HepG2 (cell line): ENCODE measurements at regions not wholly inside any gene's neighbourhood (a gene's known extent, or its start where the extent isn't known, plus 50 kb on each side); places are given as distances from the start of the nearest gene placed in this dataset.

Source experiments
- ATAC-seq: fragments of 200-7000 bp; cut with Tn5 transposase; 3 replicates; pipeline ENCODE4 v1.9.1; 2020; ENCODE audit warnings: mild to moderate bottlenecking, moderate library complexity
- BruUV-seq: library from RNA; stranded (reverse); fragments of 400-500 nt; replicated peaks from 2 replicates; lab custom pipeline; 2021; lab: Mats Ljungman, UMichigan
- CTCF ChIA-PET: fragments of 300-600 bp; formaldehyde crosslinking; extraction: SDS; loops from one replicate; lab custom pipeline; 2021; ENCODE audit warnings: low total read pairs, inconsistent platforms, low intra/inter-chr PET ratio; lab: Yijun Ruan, JAX
- POLR2A ChIA-PET: fragments of 350-600 bp; sonication (Branson Sonifier 250); formaldehyde crosslinking; loops from one replicate; lab custom pipeline; 2020; ENCODE audit warnings: antibody characterized with exemption, inconsistent platforms; lab: Yijun Ruan, JAX
- DNase-seq: peaks from one replicate; pipeline ENCODE4 v3.0.0-alpha.2; 2015; ENCODE audit warnings: low spot score
- FAIRE-seq: peaks from 3 replicates; lab custom pipeline; 2011; peaks lifted over from hg19 to GRCh38; lab: Jason Lieb, UNC
- H2AFZ ChIP-seq: one replicate; pipeline ENCODE4 v1.6.1; 2011; ENCODE audit warnings: low read length, inconsistent platforms
- H3K27ac ChIP-seq: fragments of 300-600 bp; 3 replicates; pipeline ENCODE4 v1.8.0; 2011; ENCODE audit warnings: mixed run types, mild to moderate bottlenecking, mixed read lengths, low read length, inconsistent platforms; ENCODE audit not compliant: insufficient read depth; ENCODE audit errors: extremely low read length
- H3K27me3 ChIP-seq, 2 experiments: fragments of 200-600 bp in 1 of 2; 2 replicates in 1 of 2; 3 replicates in 1 of 2; pipeline versions ENCODE4 v1.6.0 to v1.8.0; 2011; ENCODE audit warnings: low read length in 2 of 2, mild to moderate bottlenecking in 2 of 2, moderate library complexity in 2 of 2, inconsistent platforms in 1 of 2; ENCODE audit not compliant: insufficient read depth in 2 of 2, control insufficient read depth in 1 of 2
- H3K36me3 ChIP-seq, 2 experiments: fragments of 200-600 bp in 1 of 2; replicated peaks in 1 of 2; 2 replicates in 1 of 2; 3 replicates in 1 of 2; pipeline versions ENCODE4 v1.5.1 to v1.8.0; 2011; ENCODE audit warnings: low read length in 2 of 2, inconsistent platforms in 1 of 2; ENCODE audit not compliant: insufficient read depth in 2 of 2, control insufficient read depth in 1 of 2
- H3K4me1 ChIP-seq: 2 replicates; pipeline ENCODE4 v1.5.1; 2012; ENCODE audit warnings: low read length, inconsistent platforms; ENCODE audit not compliant: insufficient read depth
- H3K4me2 ChIP-seq: 2 replicates; pipeline ENCODE4 v1.6.0; 2011; ENCODE audit warnings: low read depth, low read length, inconsistent platforms
- H3K4me3 ChIP-seq, 3 experiments: fragments of 200-600 bp in 1 of 3; sonication (generic), shearing (Covaris generic) in 1 of 3; replicated peaks in 1 of 3; 2 replicates each; pipeline ENCODE4 v1.5.1; 2011 to 2016; ENCODE audit warnings: low read length in 3 of 3, inconsistent platforms in 2 of 3, low read depth in 2 of 3, mild to moderate bottlenecking in 2 of 3, control low read depth in 1 of 3, mixed read lengths in 1 of 3; ENCODE audit not compliant: insufficient read depth in 1 of 3
- H3K79me2 ChIP-seq: one replicate; pipeline ENCODE4 v1.6.1; 2011; ENCODE audit warnings: low read length, inconsistent platforms; ENCODE audit not compliant: insufficient read depth
- H3K9ac ChIP-seq: 2 replicates; pipeline ENCODE4 v1.6.0; 2011; ENCODE audit warnings: mild to moderate bottlenecking, low read depth, low read length, inconsistent platforms; ENCODE audit not compliant: insufficient read depth
- H3K9me3 ChIP-seq: 2 replicates; pipeline ENCODE4 v1.5.1; 2012; ENCODE audit warnings: mild to moderate bottlenecking, low read length
- H4K20me1 ChIP-seq: 2 replicates; pipeline ENCODE4 v1.6.0; 2011; ENCODE audit warnings: inconsistent platforms, mild to moderate bottlenecking, low read length, moderate library complexity; ENCODE audit not compliant: insufficient read depth
- ATF7-NPFF ChIP-seq: sonication (generic); formaldehyde crosslinking; IDR thresholded peaks from 2 replicates; pipeline ENCODE4 v1.8.1; 2023; ENCODE audit warnings: mild to moderate bottlenecking, low read depth, missing genetic modification reagents, moderate library complexity
- DPF2 ChIP-seq: sonication (generic); formaldehyde crosslinking; IDR thresholded peaks from 2 replicates; pipeline ENCODE4 v1.4.0; 2020; ENCODE audit warnings: mild to moderate bottlenecking, low read depth, missing genetic modification reagents, borderline replicate concordance
- ETV6 ChIP-seq: sonication (generic); formaldehyde crosslinking; conservative IDR thresholded peaks from 2 replicates; pipeline ENCODE4 v1.4.0; 2020; ENCODE audit warnings: missing genetic modification reagents
- FLYWCH1 ChIP-seq: sonication (generic); formaldehyde crosslinking; IDR thresholded peaks from 2 replicates; pipeline ENCODE4 v1.8.1; 2023; ENCODE audit warnings: mild to moderate bottlenecking, missing genetic modification reagents
- GATA4 ChIP-seq: sonication (generic); IDR thresholded peaks from 2 replicates; pipeline ENCODE4 v1.6.1; 2016; ENCODE audit warnings: antibody characterized with exemption, low read depth, borderline replicate concordance
- PCBP2 ChIP-seq: fragments of 200-400 bp; formaldehyde crosslinking; optimal IDR thresholded peaks from 2 replicates; pipeline ENCODE3; 2018; ENCODE audit warnings: low read length, low read depth; ENCODE audit not compliant: poor library complexity, severe bottlenecking
- SNAPC2 ChIP-seq: sonication (generic); formaldehyde crosslinking; IDR thresholded peaks from 2 replicates; pipeline ENCODE4 v1.8.1; 2022; ENCODE audit warnings: mild to moderate bottlenecking, missing genetic modification reagents
- TEAD3 ChIP-seq: optimal IDR thresholded peaks from 2 replicates; pipeline ENCODE3; 2016; ENCODE audit warnings: borderline replicate concordance
- U2AF2 ChIP-seq: fragments of 200-400 bp; formaldehyde crosslinking; IDR thresholded peaks from 2 replicates; pipeline ENCODE4 v1.6.1; 2017; ENCODE audit warnings: low read depth, mild to moderate bottlenecking, low read length
- ZFP62 ChIP-seq: sonication (generic); formaldehyde crosslinking; IDR thresholded peaks from 2 replicates; pipeline ENCODE4 v1.4.0; 2020; ENCODE audit warnings: missing genetic modification reagents
- ZNF12 ChIP-seq: sonication (generic); formaldehyde crosslinking; IDR thresholded peaks from 2 replicates; pipeline ENCODE4 v1.5.0; 2020; ENCODE audit warnings: missing genetic modification reagents
- ZNF333 ChIP-seq: sonication (generic); formaldehyde crosslinking; IDR thresholded peaks from 2 replicates; pipeline ENCODE4 v1.4.0; 2020; ENCODE audit warnings: mild to moderate bottlenecking, missing genetic modification reagents, borderline replicate concordance
- WGBS: methylation state at CpG from one replicate; pipeline ENCODE4 v1.1.6; 2017; ENCODE audit warnings: low lambda C conversion rate; 5-methylcytosine and 5-hydroxymethylcytosine counted together
- in situ Hi-C: cut with HindIII; loops from 2 replicates; pipeline ENCODE4 v1.10.0; 2017; ENCODE audit warnings: low pct_unique_long_range_greater_than_20kb; ENCODE audit not compliant: extremely low pct_ligation_motif_present
- intact Hi-C: fragments of 100-400 bp; cut with micrococcal nuclease; formaldehyde crosslinking; loops from one replicate; pipeline ENCODE4 v1.10.0; 2022; ENCODE audit not compliant: unreplicated experiment
- TF ChIP-seq, protein P1 (sequence below): sonication (generic); formaldehyde crosslinking; IDR thresholded peaks from 2 replicates; pipeline ENCODE4 v1.5.0; 2020; ENCODE audit warnings: missing genetic modification reagents
- TF ChIP-seq, protein P2 (sequence below): sonication (generic); formaldehyde crosslinking; IDR thresholded peaks from 2 replicates; pipeline ENCODE4 v1.5.1; 2020; ENCODE audit warnings: mild to moderate bottlenecking, missing genetic modification reagents, borderline replicate concordance
- TF ChIP-seq, protein P3 (sequence below): sonication (generic); formaldehyde crosslinking; conservative IDR thresholded peaks from 2 replicates; pipeline ENCODE4 v1.8.0; 2022; ENCODE audit warnings: low read depth, missing genetic modification reagents
- TF ChIP-seq, protein P4 (sequence below): sonication (generic); formaldehyde crosslinking; IDR thresholded peaks from 2 replicates; pipeline ENCODE4 v1.8.0; 2022; ENCODE audit warnings: missing genetic modification reagents, mild to moderate bottlenecking, borderline replicate concordance

DNA sequence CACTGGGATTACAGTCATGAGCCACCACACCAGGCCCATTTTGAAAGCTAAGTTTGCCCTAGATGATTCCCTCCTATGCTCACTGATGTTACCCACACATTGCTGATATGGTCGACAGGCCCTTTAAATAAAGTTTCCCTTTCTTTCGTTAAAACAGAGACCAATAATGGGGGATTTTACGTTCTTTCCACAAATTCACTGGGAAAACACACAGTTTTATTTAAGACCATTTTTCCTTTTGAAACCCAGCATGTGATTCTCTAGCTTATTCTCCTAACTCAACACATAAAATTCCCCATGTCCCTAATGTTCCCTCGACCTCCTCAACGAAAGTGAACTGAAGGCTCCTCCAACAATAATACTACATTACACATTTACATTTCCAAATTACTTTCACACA, 223.2 kb downstream of the ANAPC1 start (continued):
- TF ChIP-seq, protein P1, sequence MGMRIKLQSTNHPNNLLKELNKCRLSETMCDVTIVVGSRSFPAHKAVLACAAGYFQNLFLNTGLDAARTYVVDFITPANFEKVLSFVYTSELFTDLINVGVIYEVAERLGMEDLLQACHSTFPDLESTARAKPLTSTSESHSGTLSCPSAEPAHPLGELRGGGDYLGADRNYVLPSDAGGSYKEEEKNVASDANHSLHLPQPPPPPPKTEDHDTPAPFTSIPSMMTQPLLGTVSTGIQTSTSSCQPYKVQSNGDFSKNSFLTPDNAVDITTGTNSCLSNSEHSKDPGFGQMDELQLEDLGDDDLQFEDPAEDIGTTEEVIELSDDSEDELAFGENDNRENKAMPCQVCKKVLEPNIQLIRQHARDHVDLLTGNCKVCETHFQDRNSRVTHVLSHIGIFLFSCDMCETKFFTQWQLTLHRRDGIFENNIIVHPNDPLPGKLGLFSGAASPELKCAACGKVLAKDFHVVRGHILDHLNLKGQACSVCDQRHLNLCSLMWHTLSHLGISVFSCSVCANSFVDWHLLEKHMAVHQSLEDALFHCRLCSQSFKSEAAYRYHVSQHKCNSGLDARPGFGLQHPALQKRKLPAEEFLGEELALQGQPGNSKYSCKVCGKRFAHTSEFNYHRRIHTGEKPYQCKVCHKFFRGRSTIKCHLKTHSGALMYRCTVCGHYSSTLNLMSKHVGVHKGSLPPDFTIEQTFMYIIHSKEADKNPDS (CRISPR knock-in tag), result no peak
- TF ChIP-seq SNAPC2 (no peak), ETV6 (CRISPR knock-in tag) (no peak), TEAD3 (CRISPR knock-in tag) (no peak), DPF2 (CRISPR knock-in tag) (no peak), ZNF12 (CRISPR knock-in tag) (no peak)

DNA sequence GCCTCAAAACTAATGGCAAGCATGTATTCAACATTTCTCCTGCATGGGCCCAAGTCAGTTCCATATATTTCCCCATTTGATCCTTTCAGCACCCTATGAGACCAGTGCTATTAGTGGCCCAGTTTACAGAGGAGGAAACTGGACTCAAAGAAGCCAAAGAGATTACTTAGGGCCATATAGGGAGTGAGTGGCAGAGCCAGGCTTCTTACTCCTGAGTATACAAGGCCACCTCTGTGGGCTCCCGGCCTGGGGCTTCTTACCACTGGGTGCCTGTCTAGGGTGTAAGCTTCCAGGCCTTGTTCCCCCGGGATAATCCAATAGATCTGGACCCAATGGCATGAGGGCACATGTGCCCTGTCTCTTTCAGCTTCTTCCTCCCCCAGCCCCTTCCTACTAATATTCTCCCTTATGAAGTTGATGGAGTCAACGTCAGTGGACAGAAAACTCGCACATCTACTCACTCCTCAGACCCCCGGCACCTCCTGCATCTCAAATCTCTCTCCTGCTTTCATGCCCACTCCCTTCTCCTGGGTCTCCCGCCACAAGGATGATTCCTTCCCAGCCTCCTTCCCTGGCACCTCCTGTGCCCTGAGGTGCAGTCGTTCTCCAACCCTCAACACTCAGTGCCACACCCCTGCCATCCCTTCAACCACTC, 222.6 kb downstream of the ANAPC1 start:
- Histone ChIP-seq H3K4me3 (no peak overlapping the region), H3K9me3 (no peaks in the 10 kb centered on the region), H3K9ac (no peak overlapping the region), H3K4me2 (no peak overlapping the region), H4K20me1 (no peaks in the 10 kb centered on the region), H3K79me2 (no peaks in the 10 kb centered on the region), H3K27me3 (no peaks in the 10 kb centered on the region; a peak in 2 of 5 replicates), H3K4me1 (peaks cover 29% of the 10 kb centered on the region), H3K36me3 (no peaks in the 10 kb centered on the region), H2AFZ (no peak overlapping the region), H3K27ac (no peak overlapping the region)
- ChIA-PET CTCF (no interaction called here), POLR2A (no interaction called here)
- no peak for FAIRE-seq
- in situ Hi-C loops, result loop anchor here (25.0 kb wide), 1 partner anchor 174 kb away; no protein-coding TSS in a partner anchor
- ATAC-seq, result no peak
- BruUV-seq, result no TSS peak
- intact Hi-C loops, result no loop called here
- no peak for DNase-seq
- TF ChIP-seq ATF7-NPFF (CRISPR knock-in tag) (no peak), ZNF333 (CRISPR knock-in tag) (no peak), GATA4 (no peak), U2AF2 (no peak), FLYWCH1 (CRISPR knock-in tag) (no peak), ZFP62 (CRISPR knock-in tag) (no peak), PCBP2 (no peak)
- TF ChIP-seq, protein P2, sequence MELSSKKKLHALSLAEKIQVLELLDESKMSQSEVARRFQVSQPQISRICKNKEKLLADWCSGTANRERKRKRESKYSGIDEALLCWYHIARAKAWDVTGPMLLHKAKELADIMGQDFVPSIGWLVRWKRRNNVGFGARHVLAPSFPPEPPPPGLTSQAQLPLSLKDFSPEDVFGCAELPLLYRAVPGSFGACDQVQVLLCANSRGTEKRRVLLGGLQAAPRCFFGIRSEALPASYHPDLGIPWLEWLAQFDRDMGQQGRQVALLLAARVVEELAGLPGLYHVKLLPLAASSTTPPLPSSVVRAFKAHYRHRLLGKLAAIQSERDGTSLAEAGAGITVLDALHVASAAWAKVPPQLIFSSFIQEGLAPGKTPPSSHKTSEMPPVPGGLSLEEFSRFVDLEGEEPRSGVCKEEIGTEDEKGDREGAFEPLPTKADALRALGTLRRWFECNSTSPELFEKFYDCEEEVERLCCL (CRISPR knock-in tag), result no peak
- TF ChIP-seq, protein P3, sequence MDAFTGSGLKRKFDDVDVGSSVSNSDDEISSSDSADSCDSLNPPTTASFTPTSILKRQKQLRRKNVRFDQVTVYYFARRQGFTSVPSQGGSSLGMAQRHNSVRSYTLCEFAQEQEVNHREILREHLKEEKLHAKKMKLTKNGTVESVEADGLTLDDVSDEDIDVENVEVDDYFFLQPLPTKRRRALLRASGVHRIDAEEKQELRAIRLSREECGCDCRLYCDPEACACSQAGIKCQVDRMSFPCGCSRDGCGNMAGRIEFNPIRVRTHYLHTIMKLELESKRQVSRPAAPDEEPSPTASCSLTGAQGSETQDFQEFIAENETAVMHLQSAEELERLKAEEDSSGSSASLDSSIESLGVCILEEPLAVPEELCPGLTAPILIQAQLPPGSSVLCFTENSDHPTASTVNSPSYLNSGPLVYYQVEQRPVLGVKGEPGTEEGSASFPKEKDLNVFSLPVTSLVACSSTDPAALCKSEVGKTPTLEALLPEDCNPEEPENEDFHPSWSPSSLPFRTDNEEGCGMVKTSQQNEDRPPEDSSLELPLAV (CRISPR knock-in tag), result no peak
- TF ChIP-seq, protein P4, sequence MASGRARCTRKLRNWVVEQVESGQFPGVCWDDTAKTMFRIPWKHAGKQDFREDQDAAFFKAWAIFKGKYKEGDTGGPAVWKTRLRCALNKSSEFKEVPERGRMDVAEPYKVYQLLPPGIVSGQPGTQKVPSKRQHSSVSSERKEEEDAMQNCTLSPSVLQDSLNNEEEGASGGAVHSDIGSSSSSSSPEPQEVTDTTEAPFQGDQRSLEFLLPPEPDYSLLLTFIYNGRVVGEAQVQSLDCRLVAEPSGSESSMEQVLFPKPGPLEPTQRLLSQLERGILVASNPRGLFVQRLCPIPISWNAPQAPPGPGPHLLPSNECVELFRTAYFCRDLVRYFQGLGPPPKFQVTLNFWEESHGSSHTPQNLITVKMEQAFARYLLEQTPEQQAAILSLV, result no peak
- 82% methylated on average over 7 of the region's 7 CpGs for WGBS
